GM12892 (cell line): ENCODE measurements at regions not wholly inside any gene's neighbourhood (a gene's known extent, or its start where the extent isn't known, plus 50 kb on each side); places are given as distances from the start of the nearest gene placed in this dataset.

Source experiments
- DNase-seq: peaks from one replicate; pipeline ENCODE4 v3.0.0; 2011; ENCODE audit not compliant: insufficient read length
- FAIRE-seq: peaks from 2 replicates; lab custom pipeline; 2011; peaks lifted over from hg19 to GRCh38; lab: Jason Lieb, UNC
- POLR2A ChIP-seq: IDR thresholded peaks from 2 replicates; pipeline ENCODE4 v1.6.1; 2011; ENCODE audit warnings: low read depth, low read length, control low read depth
- POLR2AphosphoS5 ChIP-seq: IDR thresholded peaks from 2 replicates; pipeline ENCODE4 v1.6.1; 2011; ENCODE audit warnings: low read depth, low read length, control low read depth
- TAF1 ChIP-seq: IDR thresholded peaks from 2 replicates; pipeline ENCODE4 v1.6.1; 2011; ENCODE audit warnings: low read depth, mild to moderate bottlenecking, control low read depth, low read length, borderline replicate concordance

DNA sequence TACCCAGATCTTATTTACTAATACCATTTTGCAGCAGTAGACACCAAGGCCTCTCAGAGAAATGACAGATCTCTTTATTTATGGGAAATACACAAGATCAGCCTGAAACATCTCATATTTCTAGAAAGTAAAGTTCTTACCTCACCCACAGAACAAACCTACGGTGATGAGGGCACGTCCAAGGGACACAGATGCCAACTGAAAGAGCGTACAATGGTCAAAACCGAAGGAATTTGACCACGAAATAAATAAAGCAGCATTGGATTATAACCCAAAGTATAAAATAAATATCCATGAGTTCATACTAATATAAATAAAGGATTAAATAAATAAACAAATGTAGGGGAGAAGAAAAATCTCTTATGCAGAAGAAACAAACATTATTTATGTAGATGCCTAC, 747.0 kb downstream of the TNS3 start:
- TF ChIP-seq POLR2A (no peak), TAF1 (no peak), POLR2AphosphoS5 (no peak)
- FAIRE-seq (no peak), DNase-seq (no peak)

DNA sequence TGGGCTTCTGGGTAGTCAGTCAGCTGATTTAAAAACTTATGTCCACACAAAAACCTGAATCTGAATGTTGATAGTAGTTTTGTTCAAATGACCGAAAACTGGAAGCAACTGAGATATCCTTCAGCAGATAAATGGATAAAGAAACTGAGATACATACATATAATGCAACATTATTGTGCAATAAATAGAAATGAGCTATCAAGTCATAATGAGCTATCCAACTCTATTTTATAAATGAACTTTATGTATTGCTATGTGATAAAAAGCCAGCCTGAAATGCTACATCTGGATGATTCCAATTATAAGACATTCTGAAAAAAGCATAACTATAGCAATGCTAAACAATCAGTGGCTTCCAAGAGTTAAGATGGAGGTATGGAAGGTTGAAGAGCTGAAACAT, 748.7 kb downstream of the TNS3 start:
- no peak for DNase-seq
- TF ChIP-seq POLR2AphosphoS5 (no peak), TAF1 (no peak), POLR2A (no peak)
- no peak for FAIRE-seq

DNA sequence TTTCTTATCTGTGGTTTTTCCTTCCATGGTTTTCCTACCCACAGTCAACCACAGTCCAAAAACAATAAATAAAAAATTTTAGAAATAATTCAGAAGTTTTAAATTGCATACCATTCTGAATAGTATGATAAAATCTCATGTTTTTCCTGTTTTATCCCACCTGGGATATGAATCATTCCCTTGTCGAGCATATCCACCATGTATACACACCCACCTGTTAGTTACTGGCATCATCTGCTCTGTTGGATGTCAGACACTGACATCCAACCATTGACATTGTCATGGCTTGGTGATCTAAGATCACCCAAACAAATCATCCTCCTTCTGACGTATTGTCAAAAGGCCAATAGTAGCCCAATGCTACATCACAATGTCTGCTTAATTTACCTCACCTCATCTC, 749.8 kb downstream of the TNS3 start:
- no peak for TF ChIP-seq POLR2A
- TF ChIP-seq POLR2AphosphoS5, result no peak
- TF ChIP-seq TAF1, result no peak
- DNase-seq (no peak), FAIRE-seq (no peak)

DNA sequence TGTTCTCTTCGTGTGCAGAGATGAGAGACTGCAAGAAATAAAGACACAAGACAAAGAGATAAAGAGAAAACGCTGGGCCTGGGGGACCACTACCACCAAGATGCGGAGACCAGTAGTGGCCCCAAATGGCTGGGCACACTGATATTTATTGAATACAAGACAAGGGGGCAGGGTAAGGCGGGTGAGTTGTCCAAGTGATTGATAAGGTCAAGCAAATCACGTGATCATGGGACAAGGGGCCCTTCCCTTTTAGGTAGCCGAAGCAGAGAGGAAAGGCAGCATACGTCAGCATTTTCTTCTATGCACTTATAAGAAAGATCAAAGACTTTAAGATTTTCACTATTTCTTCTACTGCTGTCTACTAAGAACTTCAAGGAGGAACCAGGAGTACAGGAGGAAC, 762.1 kb downstream of the TNS3 start:
- FAIRE-seq, result no peak
- DNase-seq, result no peak
- no peak for TF ChIP-seq POLR2A
- TF ChIP-seq TAF1, result no peak
- no peak for TF ChIP-seq POLR2AphosphoS5

DNA sequence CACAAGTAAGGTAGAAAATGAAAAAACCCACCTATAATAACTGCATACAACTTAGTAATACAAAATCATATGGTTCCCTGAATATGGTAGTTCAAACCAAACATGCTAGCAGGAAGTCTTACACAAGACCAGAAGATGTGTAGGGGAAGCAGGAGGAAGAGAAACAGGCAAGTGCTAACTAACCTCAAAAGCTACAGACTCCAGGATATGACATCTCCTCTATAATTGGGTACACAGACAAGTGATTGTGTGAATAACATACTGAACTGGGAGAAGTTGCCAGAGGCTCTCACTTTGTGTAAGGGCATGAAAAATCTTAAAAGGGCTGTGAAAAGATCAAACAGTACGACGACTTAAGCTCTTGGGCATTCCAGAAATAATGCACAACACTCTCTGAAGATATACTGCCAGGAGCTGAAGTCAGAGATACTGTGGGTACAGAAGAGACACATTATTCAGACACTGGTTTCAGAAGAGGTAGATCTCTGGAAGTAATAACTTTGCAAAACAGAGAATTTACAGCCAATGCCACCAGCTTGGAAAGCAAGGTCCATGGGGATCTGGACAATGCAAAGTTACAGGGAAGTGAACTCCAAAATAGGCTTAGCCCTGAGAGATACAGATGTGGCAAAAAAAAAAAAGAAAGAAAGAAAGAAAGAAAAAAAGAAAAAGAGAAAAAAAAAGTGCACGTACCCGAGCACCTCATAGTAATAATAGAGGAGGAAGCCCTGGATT, 767.2 kb downstream of the TNS3 start:
- no peak for TF ChIP-seq POLR2AphosphoS5
- no peak for TF ChIP-seq TAF1
- no peak for TF ChIP-seq POLR2A
- FAIRE-seq (no peak), DNase-seq (no peak)

DNA sequence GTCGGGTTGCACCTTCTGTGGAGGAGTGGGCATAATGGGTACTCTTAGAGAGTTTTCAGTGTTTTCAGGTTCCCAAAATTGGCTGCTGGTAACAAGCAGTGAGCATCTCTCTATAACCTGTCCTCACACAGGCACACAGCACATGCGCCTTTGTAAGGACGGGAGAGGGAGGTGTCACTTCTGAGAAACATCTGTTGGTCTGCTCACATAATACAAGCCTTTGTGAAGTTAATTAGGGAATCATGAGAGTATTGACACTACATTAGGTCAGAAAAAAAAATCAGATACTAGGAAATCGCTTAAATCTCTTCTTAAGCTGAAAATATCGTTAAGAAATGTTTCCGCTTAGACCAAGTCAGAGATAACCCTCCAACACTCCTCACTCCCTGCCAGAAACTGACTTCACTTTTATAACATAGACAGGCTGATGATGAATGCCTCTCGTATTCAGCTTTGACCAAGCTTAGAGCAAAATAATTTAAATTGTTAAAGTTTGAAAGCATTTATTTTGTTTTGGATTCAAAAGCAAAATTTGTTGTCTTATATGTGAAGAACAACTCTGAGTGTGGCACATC, 769.7 kb downstream of the TNS3 start:
- FAIRE-seq (no peak), DNase-seq (no peak)
- TF ChIP-seq POLR2A (no peak), TAF1 (no peak), POLR2AphosphoS5 (no peak)

DNA sequence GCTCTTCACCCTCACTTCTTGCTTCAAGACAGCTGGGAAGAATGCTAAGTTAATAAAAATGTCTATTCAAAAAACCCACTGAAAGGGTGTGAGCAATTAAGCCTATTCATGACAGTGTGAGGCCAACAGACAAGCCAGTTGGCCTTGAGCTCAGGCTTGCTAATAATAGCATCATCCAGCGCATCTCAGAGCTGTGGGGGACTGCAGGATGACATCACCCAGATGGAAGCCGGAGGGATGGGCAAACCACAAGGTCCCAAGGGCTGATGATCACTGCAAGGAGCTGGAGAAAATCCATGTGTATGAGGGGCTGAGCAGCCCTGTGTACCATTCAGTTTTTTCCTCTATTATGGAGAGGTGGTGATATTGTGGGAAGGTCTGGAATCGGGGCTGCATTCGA, 770.4 kb downstream of the TNS3 start:
- TF ChIP-seq POLR2A, result no peak
- no peak for TF ChIP-seq POLR2AphosphoS5
- no peak for TF ChIP-seq TAF1
- FAIRE-seq, result no peak
- DNase-seq, result no peak

DNA sequence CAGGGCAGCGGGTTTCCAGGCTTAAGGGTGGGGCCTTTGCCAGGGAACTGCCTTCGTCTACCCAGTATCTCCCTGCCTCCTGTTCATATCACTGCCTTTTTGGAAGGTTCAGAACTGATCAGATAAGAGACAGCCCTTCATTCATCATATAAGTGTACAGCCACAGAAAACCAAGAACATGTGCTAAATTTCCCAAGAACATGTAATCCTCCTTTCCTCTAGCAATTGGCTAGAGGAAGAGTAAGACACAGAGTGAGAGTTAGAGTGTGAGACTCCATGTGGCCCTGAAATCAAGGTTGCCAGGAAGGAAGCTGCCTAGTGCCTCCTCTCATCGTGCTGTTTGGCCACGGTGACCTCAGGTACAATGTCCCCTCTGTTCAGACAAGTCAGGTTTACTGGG, 770.9 kb downstream of the TNS3 start:
- DNase-seq (no peak), FAIRE-seq (no peak)
- TF ChIP-seq TAF1 (no peak), POLR2AphosphoS5 (no peak), POLR2A (no peak)

DNA sequence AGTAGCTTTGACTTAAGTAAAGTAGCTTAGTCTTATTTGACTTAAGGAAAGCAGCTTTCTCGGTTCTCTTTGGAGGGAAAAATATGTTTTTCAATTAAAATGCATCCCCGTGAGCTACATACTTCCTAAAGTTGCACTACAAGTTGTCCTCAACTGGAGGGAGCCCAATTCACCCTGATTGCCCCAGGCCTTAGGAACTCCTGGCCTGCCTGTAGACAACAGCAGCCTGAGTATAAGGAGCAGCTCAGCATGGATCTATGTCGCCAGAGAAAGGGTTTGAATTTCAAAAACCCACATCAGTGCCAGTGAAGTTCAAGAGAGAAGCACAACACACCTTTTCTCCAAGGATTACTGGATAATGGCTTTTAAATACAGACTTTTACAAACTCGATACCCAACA, 772.0 kb downstream of the TNS3 start:
- no peak for TF ChIP-seq POLR2AphosphoS5
- no peak for TF ChIP-seq TAF1
- DNase-seq (no peak), FAIRE-seq (no peak)

DNA sequence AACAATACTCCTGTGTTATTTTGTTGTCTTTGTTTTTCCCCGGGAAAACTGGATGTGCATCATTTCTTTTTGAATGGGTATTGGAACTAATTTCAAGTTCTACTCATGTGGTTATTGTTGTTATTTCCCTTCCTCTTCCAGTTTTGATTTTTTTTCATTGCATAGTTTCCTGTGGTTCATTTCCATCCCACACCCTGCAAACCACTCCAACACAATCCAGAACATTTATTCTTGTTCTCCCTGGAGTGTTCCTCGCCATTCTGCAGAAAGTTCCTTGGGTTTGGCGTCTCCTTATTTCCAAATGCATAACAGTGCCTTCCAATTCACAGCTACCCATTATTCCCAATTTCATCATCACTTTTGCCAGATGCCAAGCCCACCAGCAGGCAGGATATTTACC, 775.1 kb downstream of the TNS3 start:
- TF ChIP-seq TAF1, result no peak
- no peak for TF ChIP-seq POLR2A
- TF ChIP-seq POLR2AphosphoS5, result no peak
- DNase-seq, result no peak
- no peak for FAIRE-seq

DNA sequence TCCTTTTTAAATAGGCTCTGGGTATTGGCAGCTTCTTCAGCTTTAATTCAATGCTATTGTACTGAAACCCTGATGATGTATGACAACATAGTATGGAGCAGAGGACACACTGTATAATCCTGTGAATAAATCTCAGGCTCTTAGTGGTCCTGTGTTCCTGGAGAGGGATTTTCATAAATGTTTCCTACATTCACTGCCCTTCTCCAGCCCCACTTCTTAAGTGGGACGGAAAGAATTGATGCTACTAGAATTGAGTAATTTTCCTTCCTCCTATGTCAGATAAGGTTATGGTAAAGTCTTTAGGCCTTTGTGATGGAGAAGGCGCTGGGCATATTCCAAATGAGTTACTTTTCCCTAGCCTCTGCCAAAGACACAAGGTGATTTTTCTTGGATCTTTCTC, 779.4 kb downstream of the TNS3 start:
- TF ChIP-seq TAF1 (no peak), POLR2A (no peak), POLR2AphosphoS5 (no peak)
- FAIRE-seq, result no peak

DNA sequence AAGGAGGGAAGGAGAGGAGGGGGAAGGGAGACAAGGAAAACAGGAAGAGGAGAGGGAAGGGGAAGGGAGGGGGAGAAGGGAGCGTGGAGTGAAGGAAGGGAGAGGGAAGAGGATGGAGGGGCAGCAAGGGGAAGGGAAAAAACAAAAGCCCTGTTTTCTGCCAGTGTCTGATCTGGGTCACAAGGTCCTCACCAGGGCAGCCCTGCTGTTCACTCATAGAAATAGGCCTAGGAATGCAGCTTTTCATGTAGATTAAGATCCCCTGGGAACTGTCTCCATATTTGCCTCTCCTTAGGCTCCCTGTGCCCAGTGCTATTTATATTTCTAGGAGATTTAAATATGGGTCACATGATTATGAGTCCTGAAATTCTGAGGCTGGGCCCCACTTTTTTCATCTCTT, 790.7 kb downstream of the TNS3 start:
- no peak for FAIRE-seq
- no peak for DNase-seq
- TF ChIP-seq POLR2A (no peak), POLR2AphosphoS5 (no peak), TAF1 (no peak)

More for the DNA sequence above, 779.4 kb downstream of the TNS3 start:
- no peak for DNase-seq
